ENCODE measurements at regions not wholly inside any gene's neighbourhood (a gene's known extent, or its start where the extent isn't known, plus 50 kb on each side); places are given as distances from the start of the nearest gene placed in this dataset.

DNA sequence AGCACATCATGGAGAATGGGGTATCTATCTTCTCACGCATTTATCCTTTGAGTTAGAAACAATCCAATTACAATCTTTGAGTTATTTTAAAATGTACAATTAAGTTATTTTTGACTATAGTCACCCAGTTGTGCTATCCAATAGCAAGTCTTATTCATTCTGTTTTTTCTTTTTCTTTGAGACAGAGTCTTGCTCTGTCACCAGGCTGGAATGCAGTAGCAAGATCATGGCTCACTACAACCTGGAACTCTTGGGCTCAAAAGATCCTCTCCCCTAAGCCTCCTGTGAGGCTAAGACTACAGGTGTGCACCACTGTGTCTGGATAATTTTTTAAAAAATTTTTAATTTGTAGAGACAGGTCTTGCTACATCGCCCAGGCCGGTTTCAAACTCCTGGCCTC lies 201.5 kb upstream of the ZNF217 start:
- Histone ChIP-seq H3K4me1 (ENCODE audit: control insufficient read depth in 4 of 4, insufficient read depth in 4 of 4, low read length in 3 of 4) (no peaks in the 10 kb centered on the region), H3K9me3 (ENCODE audit: control insufficient read depth in 4 of 4, low read length in 3 of 4) (no peaks in the 10 kb centered on the region), H3K27me3 (ENCODE audit: control insufficient read depth in 4 of 4, insufficient read depth in 4 of 4, low read length in 3 of 4) (no peaks in the 10 kb centered on the region), H3K4me3 (ENCODE audit: low read depth in 1 of 3, low read length in 3 of 3) (no peak overlapping the region), H3K9ac (ENCODE audit: low read depth in 1 of 2, low read length in 2 of 2) (no peak overlapping the region), H3K27ac (ENCODE audit: low read depth in 1 of 2, low read length in 2 of 2) (no peak overlapping the region), H3K36me3 (ENCODE audit: control insufficient read depth in 4 of 4, insufficient read depth in 3 of 4, low read depth in 1 of 4, low read length in 3 of 4) (no peaks in the 10 kb centered on the region)
- no peak for DNase-seq (ENCODE audit: low spot score)
- WGBS, result 97% methylated on average over 3 of the region's 3 CpGs
- TF ChIP-seq YY1 (IDR thresholded peaks at IDR 0.05), result no peak
- TF ChIP-seq RAD21 (IDR thresholded peaks at IDR 0.05), result no peak
- TF ChIP-seq, protein P1, sequence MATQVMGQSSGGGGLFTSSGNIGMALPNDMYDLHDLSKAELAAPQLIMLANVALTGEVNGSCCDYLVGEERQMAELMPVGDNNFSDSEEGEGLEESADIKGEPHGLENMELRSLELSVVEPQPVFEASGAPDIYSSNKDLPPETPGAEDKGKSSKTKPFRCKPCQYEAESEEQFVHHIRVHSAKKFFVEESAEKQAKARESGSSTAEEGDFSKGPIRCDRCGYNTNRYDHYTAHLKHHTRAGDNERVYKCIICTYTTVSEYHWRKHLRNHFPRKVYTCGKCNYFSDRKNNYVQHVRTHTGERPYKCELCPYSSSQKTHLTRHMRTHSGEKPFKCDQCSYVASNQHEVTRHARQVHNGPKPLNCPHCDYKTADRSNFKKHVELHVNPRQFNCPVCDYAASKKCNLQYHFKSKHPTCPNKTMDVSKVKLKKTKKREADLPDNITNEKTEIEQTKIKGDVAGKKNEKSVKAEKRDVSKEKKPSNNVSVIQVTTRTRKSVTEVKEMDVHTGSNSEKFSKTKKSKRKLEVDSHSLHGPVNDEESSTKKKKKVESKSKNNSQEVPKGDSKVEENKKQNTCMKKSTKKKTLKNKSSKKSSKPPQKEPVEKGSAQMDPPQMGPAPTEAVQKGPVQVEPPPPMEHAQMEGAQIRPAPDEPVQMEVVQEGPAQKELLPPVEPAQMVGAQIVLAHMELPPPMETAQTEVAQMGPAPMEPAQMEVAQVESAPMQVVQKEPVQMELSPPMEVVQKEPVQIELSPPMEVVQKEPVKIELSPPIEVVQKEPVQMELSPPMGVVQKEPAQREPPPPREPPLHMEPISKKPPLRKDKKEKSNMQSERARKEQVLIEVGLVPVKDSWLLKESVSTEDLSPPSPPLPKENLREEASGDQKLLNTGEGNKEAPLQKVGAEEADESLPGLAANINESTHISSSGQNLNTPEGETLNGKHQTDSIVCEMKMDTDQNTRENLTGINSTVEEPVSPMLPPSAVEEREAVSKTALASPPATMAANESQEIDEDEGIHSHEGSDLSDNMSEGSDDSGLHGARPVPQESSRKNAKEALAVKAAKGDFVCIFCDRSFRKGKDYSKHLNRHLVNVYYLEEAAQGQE (IDR thresholded peaks at IDR 0.05), result no peak
- TF ChIP-seq HNF4G (IDR thresholded peaks at IDR 0.05), result no peak
- TF ChIP-seq FOXA1 (IDR thresholded peaks at IDR 0.05), result no peak
- no peak for TF ChIP-seq NR2F2 (IDR thresholded peaks at IDR 0.05)
- TF ChIP-seq HNF4A (conservative IDR thresholded peaks at IDR 0.05), result no peak
- TF ChIP-seq, protein P2, sequence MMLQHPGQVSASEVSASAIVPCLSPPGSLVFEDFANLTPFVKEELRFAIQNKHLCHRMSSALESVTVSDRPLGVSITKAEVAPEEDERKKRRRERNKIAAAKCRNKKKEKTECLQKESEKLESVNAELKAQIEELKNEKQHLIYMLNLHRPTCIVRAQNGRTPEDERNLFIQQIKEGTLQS (IDR thresholded peaks at IDR 0.05), result no peak
- TF ChIP-seq, protein P3, sequence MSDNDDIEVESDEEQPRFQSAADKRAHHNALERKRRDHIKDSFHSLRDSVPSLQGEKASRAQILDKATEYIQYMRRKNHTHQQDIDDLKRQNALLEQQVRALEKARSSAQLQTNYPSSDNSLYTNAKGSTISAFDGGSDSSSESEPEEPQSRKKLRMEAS (IDR thresholded peaks at IDR 0.05), result no peak
- no peak for TF ChIP-seq FOXA2 (IDR thresholded peaks at IDR 0.05)
- TF ChIP-seq, protein P4, sequence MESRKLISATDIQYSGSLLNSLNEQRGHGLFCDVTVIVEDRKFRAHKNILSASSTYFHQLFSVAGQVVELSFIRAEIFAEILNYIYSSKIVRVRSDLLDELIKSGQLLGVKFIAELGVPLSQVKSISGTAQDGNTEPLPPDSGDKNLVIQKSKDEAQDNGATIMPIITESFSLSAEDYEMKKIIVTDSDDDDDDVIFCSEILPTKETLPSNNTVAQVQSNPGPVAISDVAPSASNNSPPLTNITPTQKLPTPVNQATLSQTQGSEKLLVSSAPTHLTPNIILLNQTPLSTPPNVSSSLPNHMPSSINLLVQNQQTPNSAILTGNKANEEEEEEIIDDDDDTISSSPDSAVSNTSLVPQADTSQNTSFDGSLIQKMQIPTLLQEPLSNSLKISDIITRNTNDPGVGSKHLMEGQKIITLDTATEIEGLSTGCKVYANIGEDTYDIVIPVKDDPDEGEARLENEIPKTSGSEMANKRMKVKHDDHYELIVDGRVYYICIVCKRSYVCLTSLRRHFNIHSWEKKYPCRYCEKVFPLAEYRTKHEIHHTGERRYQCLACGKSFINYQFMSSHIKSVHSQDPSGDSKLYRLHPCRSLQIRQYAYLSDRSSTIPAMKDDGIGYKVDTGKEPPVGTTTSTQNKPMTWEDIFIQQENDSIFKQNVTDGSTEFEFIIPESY (IDR thresholded peaks at IDR 0.05), result no peak
- TF ChIP-seq JUND (IDR thresholded peaks at IDR 0.05), result no peak
- TF ChIP-seq GABPA (IDR thresholded peaks at IDR 0.05 in 1 of 2, conservative IDR thresholded peaks at IDR 0.05 in 1 of 2), result no peak
- TF ChIP-seq RXRA (IDR thresholded peaks at IDR 0.05), result no peak

DNA sequence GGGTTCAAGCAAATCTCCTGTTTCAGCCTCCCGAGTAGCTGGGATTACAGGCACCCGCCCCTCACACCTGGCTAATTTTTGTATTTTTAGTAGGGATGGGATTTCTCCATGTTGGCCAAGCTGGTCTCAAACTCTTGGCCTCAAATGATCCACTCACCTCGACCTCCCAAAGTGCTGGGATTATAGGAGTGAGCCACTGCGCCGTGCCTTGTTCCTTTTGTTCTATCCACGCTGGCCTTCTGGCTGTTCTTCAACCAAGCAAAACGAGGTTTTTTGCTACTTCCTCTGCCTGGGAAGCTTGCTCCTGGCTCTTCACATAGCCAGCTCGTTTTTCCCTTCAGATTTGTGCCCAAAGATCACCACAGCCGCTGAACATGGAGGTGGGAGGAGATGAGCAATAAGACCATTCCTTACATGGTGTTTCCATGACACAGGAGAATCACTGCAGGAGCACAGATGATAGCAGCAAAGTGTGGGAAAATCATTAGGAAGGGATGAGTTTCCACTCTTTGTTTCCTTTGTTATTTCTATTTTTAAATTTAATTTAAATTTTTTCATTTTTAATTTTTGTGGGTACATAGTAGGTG lies 201.0 kb upstream of the ZNF217 start:
- H3K27ac ChIP-seq (ENCODE audit: low read depth in 1 of 2, low read length in 2 of 2), result no peak overlapping the region
- TF ChIP-seq, protein P2 (IDR thresholded peaks at IDR 0.05), result no peak
- TF ChIP-seq HNF4G (IDR thresholded peaks at IDR 0.05) (no peak), JUND (IDR thresholded peaks at IDR 0.05) (no peak), SP1 (IDR thresholded peaks at IDR 0.05) (no peak)
- TF ChIP-seq, protein P4 (IDR thresholded peaks at IDR 0.05), result no peak
- TF ChIP-seq, protein P3 (IDR thresholded peaks at IDR 0.05), result no peak
- H3K27me3 ChIP-seq (ENCODE audit: control insufficient read depth in 4 of 4, insufficient read depth in 4 of 4, low read length in 3 of 4), result no peaks in the 10 kb centered on the region
- no peak overlapping the region for H3K9ac ChIP-seq (ENCODE audit: low read depth in 1 of 2, low read length in 2 of 2)
- WGBS, result 79% methylated on average over 9 of the region's 9 CpGs
- H3K9me3 ChIP-seq (ENCODE audit: control insufficient read depth in 4 of 4, low read length in 3 of 4), result no peaks in the 10 kb centered on the region
- H3K4me1 ChIP-seq (ENCODE audit: control insufficient read depth in 4 of 4, insufficient read depth in 4 of 4, low read length in 3 of 4), result no peaks in the 10 kb centered on the region
- no peak for DNase-seq (ENCODE audit: low spot score)
- H3K4me3 ChIP-seq (ENCODE audit: low read depth in 1 of 3, low read length in 3 of 3), result no peak overlapping the region
- no peaks in the 10 kb centered on the region for H3K36me3 ChIP-seq (ENCODE audit: control insufficient read depth in 4 of 4, insufficient read depth in 3 of 4, low read depth in 1 of 4, low read length in 3 of 4)

Measured in liver (tissue), 7 donors.